GM21423 (cell line): ENCODE measurements at regions not wholly inside any gene's neighbourhood (a gene's known extent, or its start where the extent isn't known, plus 50 kb on each side); places are given as distances from the start of the nearest gene placed in this dataset.

Experiments used
- ATAC-seq: cut with Tn5 transposase; IDR thresholded peaks from one replicate; pipeline ENCODE4 v1.9.1; 2021; ENCODE audit warnings: mild to moderate bottlenecking, moderate library complexity; ENCODE audit not compliant: unreplicated experiment

DNA sequence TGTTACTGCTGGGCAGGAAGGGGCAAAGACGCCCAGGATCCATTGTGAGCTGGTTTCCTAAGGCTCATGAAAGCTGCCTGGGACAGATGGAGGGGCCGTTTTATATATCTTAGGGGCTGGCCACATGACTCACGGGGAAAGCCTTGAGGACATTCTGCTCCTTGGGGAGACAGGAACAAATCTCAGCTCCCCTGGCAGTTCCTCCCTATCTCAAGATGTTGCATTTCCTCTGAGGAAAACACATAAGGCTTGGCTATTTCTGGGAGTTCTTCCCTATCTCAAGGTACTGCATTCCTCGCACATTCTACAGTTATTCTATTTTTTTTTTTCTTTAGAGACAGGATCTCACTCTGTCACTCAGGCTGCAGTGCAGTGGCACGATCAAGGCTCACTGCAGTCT lies 804.6 kb upstream of the TENM3 start:
- no peak for ATAC-seq

DNA sequence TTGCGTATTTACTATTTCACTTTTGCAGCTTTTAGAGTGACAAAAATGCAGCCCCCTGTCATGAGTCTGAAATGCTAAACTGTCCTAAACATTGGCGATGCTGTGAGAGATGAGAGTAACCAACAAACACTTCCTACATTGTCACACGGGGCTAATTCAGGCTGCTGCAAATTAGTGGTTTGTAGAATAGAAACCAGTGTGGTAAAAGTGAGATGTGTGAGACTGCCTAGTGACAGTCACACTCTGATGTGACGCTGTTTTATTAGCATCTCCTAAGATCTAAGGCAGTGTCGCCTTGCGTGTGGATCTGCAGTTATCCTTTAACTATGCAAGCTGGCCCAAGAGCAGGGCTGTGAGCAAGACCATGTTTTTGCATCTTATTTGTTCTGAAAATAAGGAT lies 800.2 kb upstream of the TENM3 start:
- ATAC-seq: no peak

DNA sequence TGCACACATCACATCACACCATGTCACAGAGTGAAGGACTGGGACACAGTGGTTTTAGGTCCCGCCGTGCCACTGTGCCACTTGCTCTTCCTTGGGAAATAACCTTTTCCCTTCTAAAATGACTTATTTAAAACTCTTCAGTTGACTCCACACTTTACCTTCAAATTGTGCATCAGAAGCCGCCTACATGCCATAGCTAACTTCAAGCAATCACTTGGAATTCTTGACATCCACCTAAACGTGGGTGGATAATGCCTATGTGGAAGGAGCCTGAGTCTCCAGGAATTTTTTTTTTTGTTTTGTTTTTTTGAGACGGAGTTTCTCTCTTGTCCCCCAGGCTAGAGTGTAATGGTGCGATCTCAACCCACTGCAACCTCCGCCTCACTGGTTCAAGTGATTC lies 777.4 kb upstream of the TENM3 start:
- ATAC-seq: no peak

DNA sequence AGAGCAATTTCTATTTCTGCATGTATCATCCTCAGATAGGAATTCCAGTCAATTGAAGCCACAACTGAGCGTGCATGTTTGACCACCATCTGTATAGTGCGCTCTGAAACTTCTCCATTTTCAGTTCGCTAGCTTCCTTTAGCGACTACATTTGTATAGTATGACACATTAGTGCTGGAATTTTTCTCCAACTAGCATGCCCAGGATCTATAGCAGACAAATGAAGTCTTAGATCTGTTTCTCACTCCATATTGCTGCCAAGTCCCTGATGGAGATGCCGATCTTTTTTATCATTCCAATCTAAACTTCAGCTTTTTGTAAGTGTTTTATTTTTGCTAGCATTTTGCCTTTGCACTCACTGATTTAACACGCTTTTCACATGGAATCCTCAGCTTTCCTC lies 774.8 kb upstream of the TENM3 start:
- no peak for ATAC-seq

GRCh38 chr4:181470306-181470705 lies 772.9 kb upstream of the TENM3 start:
- no peak for ATAC-seq

GRCh38 chr4:181475359-181475758 lies 767.8 kb upstream of the TENM3 start:
- no peak for ATAC-seq

DNA sequence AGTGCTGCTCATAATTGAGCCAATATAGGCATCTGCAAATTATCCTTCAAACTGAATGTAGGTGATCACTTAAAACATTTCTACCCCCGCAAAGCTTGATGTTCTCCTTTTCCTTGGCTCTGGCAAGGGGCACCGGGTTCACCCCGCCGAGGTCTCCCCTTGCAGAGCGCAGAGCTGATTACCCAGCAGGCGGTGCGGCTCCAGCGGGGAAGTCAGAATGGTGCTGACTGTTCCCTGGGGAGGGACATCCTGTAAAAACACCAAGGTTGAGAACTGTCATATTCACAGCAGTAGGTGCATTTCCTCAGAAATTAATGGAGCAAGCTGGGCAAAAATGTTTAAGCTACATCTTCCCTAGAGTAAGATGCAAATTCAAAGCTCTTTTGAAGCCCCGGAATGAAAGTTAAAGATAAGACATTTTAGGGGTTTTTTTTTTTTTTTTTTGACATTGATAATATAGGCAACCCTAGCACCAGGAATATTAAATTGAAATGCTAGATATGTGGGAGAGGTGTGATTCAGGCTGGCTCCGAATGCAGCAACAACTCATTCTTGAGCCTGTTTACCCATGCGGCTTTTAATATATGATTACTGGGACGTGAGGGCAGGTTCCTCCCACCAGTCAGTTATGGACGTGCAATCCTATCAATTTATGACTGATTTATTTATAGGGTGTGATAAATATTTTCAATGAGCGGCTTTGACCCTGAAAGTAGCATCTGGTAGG lies 767.3 kb upstream of the TENM3 start:
- no peak for ATAC-seq

- ATAC-seq: no peak
These were observed 766.7 kb upstream of the TENM3 start for GRCh38 chr4:181476508-181476890.

DNA sequence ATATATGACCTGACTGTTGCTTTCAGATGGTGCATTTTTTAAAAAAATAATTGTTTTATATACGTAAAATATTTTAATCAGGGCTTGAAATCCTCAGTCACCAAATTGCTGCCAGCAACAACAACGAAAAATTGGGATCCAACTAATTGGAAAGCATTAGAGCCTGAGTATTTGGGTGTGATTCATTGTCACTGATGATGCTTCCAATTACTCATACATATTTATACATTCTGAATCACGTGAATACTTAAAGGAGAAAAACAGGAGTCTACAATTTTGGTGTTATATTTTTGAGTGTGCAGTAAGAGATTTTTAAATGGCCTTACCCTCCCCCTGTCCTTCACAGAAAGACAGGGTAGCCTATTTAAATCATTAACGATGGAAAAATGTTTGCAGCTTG lies 765.6 kb upstream of the TENM3 start:
- no peak for ATAC-seq

GRCh38 chr4:181478656-181479055 lies 764.5 kb upstream of the TENM3 start:
- ATAC-seq: no peak

DNA sequence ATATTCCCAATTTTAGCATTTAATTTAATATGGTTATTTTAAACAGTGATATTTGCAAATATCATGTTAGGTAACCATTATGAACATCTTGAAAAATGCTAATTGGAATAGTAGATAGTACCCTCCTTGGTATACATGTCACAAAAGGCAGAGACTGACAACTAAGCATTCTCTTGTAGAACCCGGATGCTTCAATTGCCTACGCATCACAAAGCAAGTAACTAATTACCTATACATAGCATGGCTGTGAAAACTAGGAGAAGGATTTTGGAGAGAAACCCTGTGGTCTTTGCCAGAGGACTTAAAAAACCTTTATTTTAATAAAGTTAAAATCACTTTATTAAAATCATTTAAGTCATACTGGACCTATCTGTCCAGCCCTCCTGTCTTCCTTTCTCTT lies 764.1 kb upstream of the TENM3 start:
- ATAC-seq: no peak

GRCh38 chr4:181484396-181484795 lies 758.8 kb upstream of the TENM3 start:
- no peak for ATAC-seq

GRCh38 chr4:181488926-181489325 lies 754.3 kb upstream of the TENM3 start:
- ATAC-seq: no peak

DNA sequence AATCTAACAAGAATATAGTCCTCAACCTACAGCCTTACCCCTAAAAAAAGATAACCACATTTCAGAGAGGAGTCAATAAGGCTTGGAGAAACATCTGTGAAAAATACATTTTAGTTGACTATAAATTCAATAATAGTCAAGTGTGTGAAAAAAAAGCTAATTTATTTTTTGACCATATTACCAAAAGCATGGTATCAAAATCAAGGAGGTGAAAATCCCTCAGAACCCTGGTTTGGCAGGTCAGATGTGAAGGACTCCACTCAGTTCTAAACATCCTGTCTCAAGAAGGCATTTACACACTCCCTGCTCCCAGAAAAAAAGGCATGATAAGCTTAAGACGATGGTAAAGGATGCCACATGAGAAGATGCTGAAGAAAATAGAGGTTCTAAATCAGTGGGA lies 745.1 kb upstream of the TENM3 start:
- ATAC-seq: no peak

DNA sequence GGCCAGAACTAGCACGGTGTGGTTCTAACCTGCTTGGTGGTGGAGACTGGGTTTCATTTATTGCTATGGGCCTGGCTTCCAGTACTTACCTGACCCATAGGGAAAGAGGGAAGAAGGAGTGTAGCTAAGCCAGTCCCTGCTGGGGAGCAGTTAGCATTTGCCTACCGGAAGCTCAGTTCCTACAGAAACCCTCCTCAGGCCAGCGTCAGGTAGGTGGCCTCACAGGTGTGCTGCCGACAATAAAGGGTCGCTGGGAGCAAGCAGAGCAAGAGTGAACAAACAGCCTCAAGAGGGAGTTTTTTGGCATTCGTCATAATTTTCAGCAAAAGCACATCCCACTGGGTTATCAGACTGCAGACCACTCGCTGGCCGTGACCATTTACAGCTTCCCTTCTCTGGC lies 740.6 kb upstream of the TENM3 start:
- ATAC-seq: no peak

GRCh38 chr4:181503687-181504390 lies 739.4 kb upstream of the TENM3 start:
- ATAC-seq: no peak

DNA sequence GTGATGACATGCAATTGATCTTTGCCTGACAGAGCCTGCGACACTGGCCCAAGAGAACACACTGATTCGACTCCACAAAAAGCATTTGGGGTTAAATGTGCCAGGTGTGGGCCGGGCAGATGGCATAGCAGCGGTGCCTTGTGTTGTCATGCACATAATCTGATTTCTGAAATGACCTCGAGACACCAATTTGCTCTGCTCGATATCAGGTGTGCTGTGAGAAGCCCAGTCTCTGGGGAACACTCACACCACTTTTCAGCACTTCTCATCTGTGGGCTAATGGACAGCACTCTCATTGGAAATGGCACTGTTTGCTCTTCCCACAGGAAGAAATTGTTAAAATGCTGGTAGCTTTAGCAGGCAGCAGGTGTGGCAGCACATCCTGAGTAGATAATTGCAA lies 738.3 kb upstream of the TENM3 start:
- ATAC-seq: no peak

GRCh38 chr4:181507180-181507835 lies 735.9 kb upstream of the TENM3 start:
- no peak for ATAC-seq

- no peak for ATAC-seq
These were observed 735.3 kb upstream of the TENM3 start for GRCh38 chr4:181507938-181508337.

GRCh38 chr4:181508601-181509000 lies 734.6 kb upstream of the TENM3 start:
- ATAC-seq: no peak

DNA sequence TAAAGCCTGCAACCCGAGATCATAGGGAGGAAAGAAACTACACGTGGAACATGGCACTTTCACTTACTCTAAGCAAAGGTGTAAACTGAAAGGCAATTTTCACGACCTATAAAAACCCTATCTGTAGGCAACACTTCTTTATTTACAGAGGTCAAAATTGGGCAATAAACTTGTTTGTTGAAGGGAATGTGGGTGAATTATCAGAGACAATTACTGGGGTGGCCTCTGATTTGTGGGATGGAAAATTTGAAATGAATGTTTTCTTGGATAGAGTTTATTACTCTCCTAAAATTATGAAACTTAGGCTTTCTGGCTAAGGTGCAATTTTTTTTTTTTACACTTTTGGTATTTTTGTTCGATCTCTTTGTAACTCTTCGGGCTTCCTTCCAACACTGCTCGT lies 734.1 kb upstream of the TENM3 start:
- ATAC-seq: no peak

DNA sequence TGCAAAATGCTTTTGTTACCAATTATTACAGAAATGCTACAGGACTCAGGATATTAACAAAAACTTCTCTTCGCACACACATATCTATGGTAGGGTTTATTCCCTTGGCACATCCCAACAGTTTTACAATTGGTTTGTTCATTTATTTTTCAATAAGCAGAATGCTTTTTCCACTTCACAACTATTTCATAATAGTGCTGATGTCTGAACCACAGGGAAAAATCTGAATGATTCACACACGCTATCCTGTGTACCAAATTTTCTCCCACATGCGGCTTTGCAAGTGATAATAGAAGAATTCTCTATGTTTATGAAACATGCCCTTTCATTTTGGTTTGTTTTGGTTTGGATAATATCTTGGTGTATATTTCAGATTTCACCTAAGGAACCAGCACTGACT lies 725.7 kb upstream of the TENM3 start:
- ATAC-seq: no peak
